GM12891 (cell line): ENCODE measurements at regions not wholly inside any gene's neighbourhood (a gene's known extent, or its start where the extent isn't known, plus 50 kb on each side); places are given as distances from the start of the nearest gene placed in this dataset.

Experiments
- POLR2A ChIP-seq: IDR thresholded peaks from 2 replicates; pipeline ENCODE4 v1.6.1; 2011; ENCODE audit warnings: low read depth, low read length, control low read depth
- POLR2AphosphoS5 ChIP-seq: IDR thresholded peaks from 2 replicates; pipeline ENCODE4 v1.6.1; 2011; ENCODE audit warnings: low read depth, low read length, control low read depth
- TAF1 ChIP-seq: IDR thresholded peaks from 2 replicates; pipeline ENCODE4 v1.6.1; 2011; ENCODE audit warnings: low read depth, low read length, control low read depth

GRCh38 chr14:44778604-44779003 lies 183.1 kb downstream of the KLHL28 start:
- TF ChIP-seq POLR2AphosphoS5 (no peak), TAF1 (no peak), POLR2A (no peak)
